GM12878 (cell line): ENCODE measurements at regions not wholly inside any gene's neighbourhood (a gene's known extent, or its start where the extent isn't known, plus 50 kb on each side); places are given as distances from the start of the nearest gene placed in this dataset.

Experiments used
- ATF2 ChIP-seq: IDR thresholded peaks from 2 replicates; pipeline ENCODE4 v1.6.1; 2012; ENCODE audit warnings: low read length, inconsistent platforms
- BCLAF1 ChIP-seq: fragments of 450-650 bp; IDR thresholded peaks from 2 replicates; pipeline ENCODE4 v1.6.1; 2017; ENCODE audit warnings: antibody characterized with exemption, mild to moderate bottlenecking, moderate library complexity
- CREB1 ChIP-seq: IDR thresholded peaks from 2 replicates; pipeline ENCODE4 v1.6.1; 2012; ENCODE audit warnings: low read depth, mild to moderate bottlenecking, inconsistent platforms
- EZH2 ChIP-seq: IDR thresholded peaks from 2 replicates; pipeline ENCODE4 v1.6.1; 2012; ENCODE audit warnings: low read depth, mild to moderate bottlenecking, control low read depth, inconsistent platforms, low read length, borderline replicate concordance; ENCODE audit not compliant: control insufficient read depth
- STAT1 ChIP-seq: fragments of 450-650 bp; conservative IDR thresholded peaks from 2 replicates; pipeline ENCODE4 v1.6.1; 2014; ENCODE audit warnings: antibody characterized with exemption, mild to moderate bottlenecking
- ZBTB4 ChIP-seq: fragments of 450-650 bp; formaldehyde crosslinking; IDR thresholded peaks from 2 replicates; pipeline ENCODE4 v1.4.0; 2022; ENCODE audit warnings: mild to moderate bottlenecking, moderate library complexity
- ZNF622 ChIP-seq: fragments of 450-650 bp; IDR thresholded peaks from 2 replicates; pipeline ENCODE4 v1.6.1; 2017; ENCODE audit warnings: mild to moderate bottlenecking, inconsistent platforms

DNA sequence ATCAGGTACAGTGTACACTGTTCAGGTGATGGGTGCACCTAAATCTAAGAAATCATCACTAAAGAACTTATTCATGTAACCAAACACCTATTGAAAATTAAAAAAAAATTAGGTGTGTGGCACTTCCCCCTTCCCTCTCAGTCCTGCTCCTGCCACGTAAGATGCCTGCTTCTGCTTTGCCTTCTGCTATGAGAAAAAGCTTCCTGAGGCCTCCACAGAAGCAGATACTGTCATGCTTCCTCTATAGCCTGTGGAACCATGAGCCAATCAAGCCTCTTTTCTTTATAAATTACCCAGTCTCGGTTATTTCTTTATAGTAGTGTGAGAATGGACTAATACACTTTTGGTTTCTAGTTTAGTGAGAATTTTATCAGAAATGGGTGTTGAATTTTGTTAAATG, 459.8 kb upstream of the DIPK2B start (continued):
- TF ChIP-seq ATF2 (no peak), CREB1 (no peak), BCLAF1 (no peak), STAT1 (no peak), EZH2 (no peak), ZNF622 (no peak), ZBTB4 (CRISPR knock-in tag) (no peak)
- TF ChIP-seq, all 136 proteins: peak for 0
